SK-N-SH (cell line): ENCODE measurements at regions not wholly inside any gene's neighbourhood (a gene's known extent, or its start where the extent isn't known, plus 50 kb on each side); places are given as distances from the start of the nearest gene placed in this dataset.

Experiments
- EP300 ChIP-seq, 2 experiments: IDR thresholded peaks; 2 replicates each; pipeline versions ENCODE4 v1.4.0 to v1.6.1; 2012; ENCODE audit warnings: borderline replicate concordance in 1 of 2, low read depth in 1 of 2, low read length in 1 of 2
- GABPA ChIP-seq: IDR thresholded peaks from 2 replicates; pipeline ENCODE4 v1.4.0; 2012; ENCODE audit warnings: low read depth, mild to moderate bottlenecking
- JUND ChIP-seq: IDR thresholded peaks from 2 replicates; pipeline ENCODE4 v1.4.0; 2012
- NRF1 ChIP-seq: IDR thresholded peaks from 2 replicates; pipeline ENCODE4 v1.6.1; 2012; ENCODE audit warnings: low read depth, mild to moderate bottlenecking, low read length
- RAD21 ChIP-seq: IDR thresholded peaks from 2 replicates; pipeline ENCODE4 v1.6.1; 2012; ENCODE audit warnings: mild to moderate bottlenecking, low read length
- RFX5 ChIP-seq: IDR thresholded peaks from 2 replicates; pipeline ENCODE4 v1.6.1; 2012; ENCODE audit warnings: mild to moderate bottlenecking, improper control_type of control experiment, low read length
- SIN3A ChIP-seq: IDR thresholded peaks from 2 replicates; pipeline ENCODE4 v1.6.1; 2012; ENCODE audit warnings: low read depth, mild to moderate bottlenecking, low read length, moderate library complexity, borderline replicate concordance
- SMC3 ChIP-seq: IDR thresholded peaks from 2 replicates; pipeline ENCODE4 v1.6.1; 2012; ENCODE audit warnings: low read depth, low read length, improper control_type of control experiment
- TCF12 ChIP-seq: IDR thresholded peaks from 2 replicates; pipeline ENCODE4 v1.4.0; 2012
- TF ChIP-seq, protein P1 (sequence below): IDR thresholded peaks from 2 replicates; pipeline ENCODE4 v1.6.1; 2012; ENCODE audit warnings: mild to moderate bottlenecking, low read depth, low read length, moderate library complexity
- TF ChIP-seq, protein P2 (sequence below): fragments of 200-600 bp; sonication (generic); IDR thresholded peaks from 2 replicates; pipeline ENCODE4 v1.6.1; 2017; ENCODE audit warnings: antibody characterized with exemption, mild to moderate bottlenecking, moderate library complexity

DNA sequence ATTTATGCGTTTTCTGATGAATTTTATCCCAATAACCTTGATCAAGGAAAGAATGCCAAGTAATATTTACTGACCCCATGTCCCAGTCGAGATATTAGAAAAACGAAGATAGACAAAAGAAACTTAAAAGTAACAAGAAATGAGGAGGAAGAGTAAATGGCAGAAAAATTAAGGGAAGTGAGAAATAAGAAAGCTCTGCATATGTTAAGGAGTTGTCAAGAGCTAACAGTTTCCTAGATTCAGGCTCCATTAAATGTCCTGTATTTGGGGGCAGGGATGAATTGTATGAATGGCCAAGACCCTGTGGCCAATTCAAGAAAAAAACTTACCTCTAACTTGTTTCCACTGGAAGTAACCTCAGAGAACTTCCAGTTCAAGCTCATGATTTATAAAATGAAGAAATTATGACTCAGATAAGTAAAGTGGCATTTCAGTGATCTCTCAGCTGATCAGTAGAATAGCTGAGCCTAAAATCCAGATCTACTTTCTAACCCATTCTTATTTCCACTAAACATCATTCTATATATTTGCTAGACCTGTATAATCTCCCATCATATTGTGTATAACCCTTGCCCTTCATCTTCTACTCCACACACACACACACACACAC, 73.2 kb downstream of the ZC3H11B start:
- no peak for TF ChIP-seq RFX5
- TF ChIP-seq JUND: no peak
- TF ChIP-seq, protein P1, sequence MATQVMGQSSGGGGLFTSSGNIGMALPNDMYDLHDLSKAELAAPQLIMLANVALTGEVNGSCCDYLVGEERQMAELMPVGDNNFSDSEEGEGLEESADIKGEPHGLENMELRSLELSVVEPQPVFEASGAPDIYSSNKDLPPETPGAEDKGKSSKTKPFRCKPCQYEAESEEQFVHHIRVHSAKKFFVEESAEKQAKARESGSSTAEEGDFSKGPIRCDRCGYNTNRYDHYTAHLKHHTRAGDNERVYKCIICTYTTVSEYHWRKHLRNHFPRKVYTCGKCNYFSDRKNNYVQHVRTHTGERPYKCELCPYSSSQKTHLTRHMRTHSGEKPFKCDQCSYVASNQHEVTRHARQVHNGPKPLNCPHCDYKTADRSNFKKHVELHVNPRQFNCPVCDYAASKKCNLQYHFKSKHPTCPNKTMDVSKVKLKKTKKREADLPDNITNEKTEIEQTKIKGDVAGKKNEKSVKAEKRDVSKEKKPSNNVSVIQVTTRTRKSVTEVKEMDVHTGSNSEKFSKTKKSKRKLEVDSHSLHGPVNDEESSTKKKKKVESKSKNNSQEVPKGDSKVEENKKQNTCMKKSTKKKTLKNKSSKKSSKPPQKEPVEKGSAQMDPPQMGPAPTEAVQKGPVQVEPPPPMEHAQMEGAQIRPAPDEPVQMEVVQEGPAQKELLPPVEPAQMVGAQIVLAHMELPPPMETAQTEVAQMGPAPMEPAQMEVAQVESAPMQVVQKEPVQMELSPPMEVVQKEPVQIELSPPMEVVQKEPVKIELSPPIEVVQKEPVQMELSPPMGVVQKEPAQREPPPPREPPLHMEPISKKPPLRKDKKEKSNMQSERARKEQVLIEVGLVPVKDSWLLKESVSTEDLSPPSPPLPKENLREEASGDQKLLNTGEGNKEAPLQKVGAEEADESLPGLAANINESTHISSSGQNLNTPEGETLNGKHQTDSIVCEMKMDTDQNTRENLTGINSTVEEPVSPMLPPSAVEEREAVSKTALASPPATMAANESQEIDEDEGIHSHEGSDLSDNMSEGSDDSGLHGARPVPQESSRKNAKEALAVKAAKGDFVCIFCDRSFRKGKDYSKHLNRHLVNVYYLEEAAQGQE: no peak
- TF ChIP-seq, protein P2, sequence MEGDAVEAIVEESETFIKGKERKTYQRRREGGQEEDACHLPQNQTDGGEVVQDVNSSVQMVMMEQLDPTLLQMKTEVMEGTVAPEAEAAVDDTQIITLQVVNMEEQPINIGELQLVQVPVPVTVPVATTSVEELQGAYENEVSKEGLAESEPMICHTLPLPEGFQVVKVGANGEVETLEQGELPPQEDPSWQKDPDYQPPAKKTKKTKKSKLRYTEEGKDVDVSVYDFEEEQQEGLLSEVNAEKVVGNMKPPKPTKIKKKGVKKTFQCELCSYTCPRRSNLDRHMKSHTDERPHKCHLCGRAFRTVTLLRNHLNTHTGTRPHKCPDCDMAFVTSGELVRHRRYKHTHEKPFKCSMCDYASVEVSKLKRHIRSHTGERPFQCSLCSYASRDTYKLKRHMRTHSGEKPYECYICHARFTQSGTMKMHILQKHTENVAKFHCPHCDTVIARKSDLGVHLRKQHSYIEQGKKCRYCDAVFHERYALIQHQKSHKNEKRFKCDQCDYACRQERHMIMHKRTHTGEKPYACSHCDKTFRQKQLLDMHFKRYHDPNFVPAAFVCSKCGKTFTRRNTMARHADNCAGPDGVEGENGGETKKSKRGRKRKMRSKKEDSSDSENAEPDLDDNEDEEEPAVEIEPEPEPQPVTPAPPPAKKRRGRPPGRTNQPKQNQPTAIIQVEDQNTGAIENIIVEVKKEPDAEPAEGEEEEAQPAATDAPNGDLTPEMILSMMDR: no peak
- TF ChIP-seq EP300 (IDR thresholded peaks at IDR 0.05; ENCODE audit: borderline replicate concordance in 1 of 2, low read depth in 1 of 2, low read length in 1 of 2): no peak
- TF ChIP-seq GABPA: no peak
- no peak for TF ChIP-seq SMC3
- TF ChIP-seq NRF1: no peak
- no peak for TF ChIP-seq TCF12
- TF ChIP-seq SIN3A: no peak
- TF ChIP-seq RAD21: no peak
